ENCODE measurements at regions not wholly inside any gene's neighbourhood (a gene's known extent, or its start where the extent isn't known, plus 50 kb on each side); places are given as distances from the start of the nearest gene placed in this dataset.
"Not testable (repeated sequence)": the region's sequence is repeated elsewhere in the genome, so short reads cannot be mapped to it uniquely, and the experiment has no call there.

GRCh38 chr13:108086678-108087077 is 128.7 kb downstream of the LIG4 start:
- peak; percentile 30 for DNase-seq
- in situ Hi-C loops (cut with HindIII; ENCODE audit: low pct_ligation_motif_present, low pct_unique_long_range_greater_than_20kb, low sequenced_read_pairs): no loop called here

- DNase-seq: no peak
- in situ Hi-C loops (cut with HindIII; ENCODE audit: low pct_ligation_motif_present, low pct_unique_long_range_greater_than_20kb, low sequenced_read_pairs): no loop called here
Observed at GRCh38 chr13:108084840-108085239, 130.5 kb downstream of the LIG4 start.

GRCh38 chr13:108083056-108083455 is 132.3 kb downstream of the LIG4 start:
- in situ Hi-C loops (cut with HindIII; ENCODE audit: low pct_ligation_motif_present, low pct_unique_long_range_greater_than_20kb, low sequenced_read_pairs): no loop called here
- DNase-seq: no peak

- DNase-seq: no peak
- in situ Hi-C loops (cut with HindIII; ENCODE audit: low pct_ligation_motif_present, low pct_unique_long_range_greater_than_20kb, low sequenced_read_pairs): no loop called here
Observed at GRCh38 chr13:108082481-108082880, 132.9 kb downstream of the LIG4 start.

GRCh38 chr13:108077284-108077683 is 138.1 kb downstream of the LIG4 start:
- in situ Hi-C loops (cut with HindIII; ENCODE audit: low pct_ligation_motif_present, low pct_unique_long_range_greater_than_20kb, low sequenced_read_pairs): no loop called here
- no peak for DNase-seq

GRCh38 chr13:108074429-108074828 is 140.9 kb downstream of the LIG4 start:
- in situ Hi-C loops (cut with HindIII; ENCODE audit: low pct_ligation_motif_present, low pct_unique_long_range_greater_than_20kb, low sequenced_read_pairs): not testable (repeated sequence)
- peak; percentile 1 for DNase-seq

GRCh38 chr13:108070925-108071324 is 144.4 kb downstream of the LIG4 start:
- DNase-seq: no peak
- in situ Hi-C loops (cut with HindIII; ENCODE audit: low pct_ligation_motif_present, low pct_unique_long_range_greater_than_20kb, low sequenced_read_pairs): no loop called here

- no peak for DNase-seq
- in situ Hi-C loops (cut with HindIII; ENCODE audit: low pct_ligation_motif_present, low pct_unique_long_range_greater_than_20kb, low sequenced_read_pairs): no loop called here
Observed at GRCh38 chr13:108070491-108070890, 144.8 kb downstream of the LIG4 start.

- no peak for DNase-seq
- in situ Hi-C loops (cut with HindIII; ENCODE audit: low pct_ligation_motif_present, low pct_unique_long_range_greater_than_20kb, low sequenced_read_pairs): no loop called here
Observed at GRCh38 chr13:108069521-108070210, 145.7 kb downstream of the LIG4 start.

- DNase-seq; in situ Hi-C loops (cut with HindIII; ENCODE audit: low pct_ligation_motif_present, low pct_unique_long_range_greater_than_20kb, low sequenced_read_pairs): not testable (repeated sequence)
Observed at GRCh38 chr13:108064372-108064771, 151.0 kb downstream of the LIG4 start.

GRCh38 chr13:108060111-108060510 is 155.2 kb downstream of the LIG4 start:
- no peak for DNase-seq
- in situ Hi-C loops (cut with HindIII; ENCODE audit: low pct_ligation_motif_present, low pct_unique_long_range_greater_than_20kb, low sequenced_read_pairs): no loop called here

GRCh38 chr13:108056278-108056677 is 159.1 kb downstream of the LIG4 start:
- no peak for DNase-seq
- in situ Hi-C loops (cut with HindIII; ENCODE audit: low pct_ligation_motif_present, low pct_unique_long_range_greater_than_20kb, low sequenced_read_pairs): no loop called here

GRCh38 chr13:108049211-108049610 is 166.1 kb downstream of the LIG4 start:
- in situ Hi-C loops (cut with HindIII; ENCODE audit: low pct_ligation_motif_present, low pct_unique_long_range_greater_than_20kb, low sequenced_read_pairs): no loop called here
- DNase-seq: no peak

- no peak for DNase-seq
- in situ Hi-C loops (cut with HindIII; ENCODE audit: low pct_ligation_motif_present, low pct_unique_long_range_greater_than_20kb, low sequenced_read_pairs): no loop called here
Observed at GRCh38 chr13:108044954-108045353, 170.4 kb downstream of the LIG4 start.

GRCh38 chr13:108042866-108043265 is 172.5 kb downstream of the LIG4 start:
- DNase-seq; in situ Hi-C loops (cut with HindIII; ENCODE audit: low pct_ligation_motif_present, low pct_unique_long_range_greater_than_20kb, low sequenced_read_pairs): not testable (repeated sequence)

GRCh38 chr13:108037348-108037747 is 178.0 kb downstream of the LIG4 start:
- in situ Hi-C loops (cut with HindIII; ENCODE audit: low pct_ligation_motif_present, low pct_unique_long_range_greater_than_20kb, low sequenced_read_pairs): no loop called here
- no peak for DNase-seq

GRCh38 chr13:108036411-108036932 is 178.9 kb downstream of the LIG4 start:
- DNase-seq: no peak
- in situ Hi-C loops (cut with HindIII; ENCODE audit: low pct_ligation_motif_present, low pct_unique_long_range_greater_than_20kb, low sequenced_read_pairs): no loop called here

GRCh38 chr13:108034909-108035410 is 180.4 kb downstream of the LIG4 start:
- no peak for DNase-seq
- in situ Hi-C loops (cut with HindIII; ENCODE audit: low pct_ligation_motif_present, low pct_unique_long_range_greater_than_20kb, low sequenced_read_pairs): no loop called here

- in situ Hi-C loops (cut with HindIII; ENCODE audit: low pct_ligation_motif_present, low pct_unique_long_range_greater_than_20kb, low sequenced_read_pairs): no loop called here
- DNase-seq: no peak
Observed at GRCh38 chr13:108033800-108034707, 181.3 kb downstream of the LIG4 start.

All from ACHN (cell line).